ENCODE measurements at regions not wholly inside any gene's neighbourhood (a gene's known extent, or its start where the extent isn't known, plus 50 kb on each side); places are given as distances from the start of the nearest gene placed in this dataset.

- H4K20me1 ChIP-seq (ENCODE audit: insufficient read depth, low read length, poor library complexity, severe bottlenecking), result no peaks in the 10 kb centered on the region
- H3K9me3 ChIP-seq (ENCODE audit: insufficient read depth, low read depth, low read length), result no peaks in the 10 kb centered on the region
- H3K27me3 ChIP-seq (ENCODE audit: insufficient read depth, low read length, poor library complexity, severe bottlenecking), result no peaks in the 10 kb centered on the region
- no peak overlapping the region for H3K9ac ChIP-seq (ENCODE audit: low read depth, low read length, poor library complexity, severe bottlenecking)
- no peaks in the 10 kb centered on the region for H3K4me1 ChIP-seq (ENCODE audit: insufficient read depth, low read length, poor library complexity, severe bottlenecking)
- H3K9me2 ChIP-seq (replicated peaks; ENCODE audit: low read depth, low read length), result no peaks in the 10 kb centered on the region
- H3F3A ChIP-seq (ENCODE audit: low read depth), result no peaks in the 10 kb centered on the region
- no peak overlapping the region for H2AFZ ChIP-seq (ENCODE audit: low read length)
- no peak overlapping the region for H3K4me2 ChIP-seq (ENCODE audit: low read depth, low read length, poor library complexity, severe bottlenecking)
- H3K4me3 ChIP-seq (ENCODE audit: low read length, poor library complexity, severe bottlenecking), result no peak overlapping the region
- no peaks in the 10 kb centered on the region for H3K79me2 ChIP-seq (ENCODE audit: insufficient read depth, low read length)
- TF ChIP-seq EZH2phosphoT487 (IDR thresholded peaks at IDR 0.05; ENCODE audit: borderline replicate concordance), result no peak
- TF ChIP-seq CTCF (conservative IDR thresholded peaks at IDR 0.05; ENCODE audit: low read length), result no peak
- H3K36me3 ChIP-seq (ENCODE audit: insufficient read depth, low read length), result no peaks in the 10 kb centered on the region
These were observed 210.0 kb upstream of the TOPAZ1 start for GRCh38 chr3:44031387-44032380.

GRCh38 chr3:44032487-44032886 is 209.2 kb upstream of the TOPAZ1 start:
- Histone ChIP-seq H3F3A (ENCODE audit: low read depth) (no peaks in the 10 kb centered on the region), H3K27me3 (ENCODE audit: insufficient read depth, low read length, poor library complexity, severe bottlenecking) (no peaks in the 10 kb centered on the region), H2AFZ (ENCODE audit: low read length) (no peak overlapping the region), H3K36me3 (ENCODE audit: insufficient read depth, low read length) (no peaks in the 10 kb centered on the region), H3K9me2 (replicated peaks; ENCODE audit: low read depth, low read length) (no peaks in the 10 kb centered on the region), H3K9ac (ENCODE audit: low read depth, low read length, poor library complexity, severe bottlenecking) (no peak overlapping the region), H3K4me1 (ENCODE audit: insufficient read depth, low read length, poor library complexity, severe bottlenecking) (no peaks in the 10 kb centered on the region), H3K79me2 (ENCODE audit: insufficient read depth, low read length) (no peaks in the 10 kb centered on the region), H3K9me3 (ENCODE audit: insufficient read depth, low read depth, low read length) (no peaks in the 10 kb centered on the region), H3K4me3 (ENCODE audit: low read length, poor library complexity, severe bottlenecking) (no peak overlapping the region), H3K4me2 (ENCODE audit: low read depth, low read length, poor library complexity, severe bottlenecking) (no peak overlapping the region), H4K20me1 (ENCODE audit: insufficient read depth, low read length, poor library complexity, severe bottlenecking) (no peaks in the 10 kb centered on the region)
- TF ChIP-seq CTCF (conservative IDR thresholded peaks at IDR 0.05; ENCODE audit: low read length) (no peak), EZH2phosphoT487 (IDR thresholded peaks at IDR 0.05; ENCODE audit: borderline replicate concordance) (no peak)

- H3K4me2 ChIP-seq (ENCODE audit: low read depth, low read length, poor library complexity, severe bottlenecking), result no peak overlapping the region
- no peaks in the 10 kb centered on the region for H3K9me2 ChIP-seq (replicated peaks; ENCODE audit: low read depth, low read length)
- H4K20me1 ChIP-seq (ENCODE audit: insufficient read depth, low read length, poor library complexity, severe bottlenecking), result no peaks in the 10 kb centered on the region
- TF ChIP-seq CTCF (conservative IDR thresholded peaks at IDR 0.05; ENCODE audit: low read length), result no peak
- no peak for TF ChIP-seq EZH2phosphoT487 (IDR thresholded peaks at IDR 0.05; ENCODE audit: borderline replicate concordance)
- no peak overlapping the region for H2AFZ ChIP-seq (ENCODE audit: low read length)
- H3F3A ChIP-seq (ENCODE audit: low read depth), result no peaks in the 10 kb centered on the region
- H3K4me3 ChIP-seq (ENCODE audit: low read length, poor library complexity, severe bottlenecking), result no peak overlapping the region
- H3K4me1 ChIP-seq (ENCODE audit: insufficient read depth, low read length, poor library complexity, severe bottlenecking), result no peaks in the 10 kb centered on the region
- no peaks in the 10 kb centered on the region for H3K27me3 ChIP-seq (ENCODE audit: insufficient read depth, low read length, poor library complexity, severe bottlenecking)
- no peaks in the 10 kb centered on the region for H3K36me3 ChIP-seq (ENCODE audit: insufficient read depth, low read length)
- no peaks in the 10 kb centered on the region for H3K9me3 ChIP-seq (ENCODE audit: insufficient read depth, low read depth, low read length)
- H3K79me2 ChIP-seq (ENCODE audit: insufficient read depth, low read length), result no peaks in the 10 kb centered on the region
- no peak overlapping the region for H3K9ac ChIP-seq (ENCODE audit: low read depth, low read length, poor library complexity, severe bottlenecking)
These were observed 208.6 kb upstream of the TOPAZ1 start for GRCh38 chr3:44033123-44033522.

Measured in Loucy (cell line).